ENCODE measurements at regions not wholly inside any gene's neighbourhood (a gene's known extent, or its start where the extent isn't known, plus 50 kb on each side); places are given as distances from the start of the nearest gene placed in this dataset.

DNA sequence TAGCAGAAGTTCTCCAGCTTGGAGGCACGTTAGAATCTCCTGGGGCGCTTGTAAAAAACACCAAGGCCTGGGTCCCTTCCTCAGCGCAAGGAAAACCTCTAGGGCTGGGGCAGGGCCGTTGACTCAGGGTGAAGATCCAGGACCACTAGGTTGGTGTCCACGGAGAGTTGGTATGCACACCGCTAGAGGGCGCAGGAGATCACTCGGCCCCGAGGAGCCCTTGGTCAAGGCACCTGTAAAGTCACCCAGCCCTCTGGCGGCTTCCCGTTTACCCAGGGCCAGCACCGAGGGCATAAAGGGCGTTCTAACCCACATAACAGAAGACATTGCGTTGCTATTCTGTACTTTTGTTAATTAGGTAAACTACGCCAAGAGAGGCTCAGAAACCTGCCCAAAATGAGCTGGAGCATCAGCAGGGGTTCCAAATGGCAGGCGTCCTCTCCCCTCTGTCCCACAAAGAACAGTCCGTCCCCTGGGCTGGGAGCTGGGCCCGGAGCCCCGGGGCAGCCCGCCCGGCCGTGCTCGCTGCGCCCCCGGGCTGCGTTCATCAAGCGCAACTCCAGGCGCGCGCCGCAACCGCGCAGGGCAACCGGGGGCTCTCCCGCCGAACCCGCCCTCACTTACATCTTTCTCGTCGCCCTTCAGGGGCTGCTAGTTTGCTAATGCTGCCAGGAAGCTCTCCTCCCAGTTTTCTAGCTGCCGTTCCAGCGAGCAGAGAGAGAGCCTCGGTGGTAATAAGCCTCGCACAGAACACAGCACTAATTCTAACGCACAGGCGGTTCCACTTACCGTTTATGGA lies 332.1 kb downstream of the ARRDC4 start:
- TF ChIP-seq EZH2 (IDR thresholded peaks at IDR 0.05) (peak; percentile 59), POLR2AphosphoS5 (IDR thresholded peaks at IDR 0.05; ENCODE audit: borderline replicate concordance, low read depth, low read length) (no peak)
